CD4-positive, alpha-beta T cell treated with Interleukin-10 for 1 hour (primary cell): ENCODE measurements at regions not wholly inside any gene's neighbourhood (a gene's known extent, or its start where the extent isn't known, plus 50 kb on each side); places are given as distances from the start of the nearest gene placed in this dataset.
"Not testable (repeated sequence)": the region's sequence is repeated elsewhere in the genome, so short reads cannot be mapped to it uniquely, and the experiment has no call there.

Experiments
- DNase-seq: peaks from one replicate; pipeline ENCODE4 v3.0.0-alpha.2; 2020

GRCh38 chr4:126969360-126970235 is 663.2 kb upstream of the INTU start:
- DNase-seq = no peak

- no peak for DNase-seq
Observed at GRCh38 chr4:126973201-126973600, 659.6 kb upstream of the INTU start.

DNA sequence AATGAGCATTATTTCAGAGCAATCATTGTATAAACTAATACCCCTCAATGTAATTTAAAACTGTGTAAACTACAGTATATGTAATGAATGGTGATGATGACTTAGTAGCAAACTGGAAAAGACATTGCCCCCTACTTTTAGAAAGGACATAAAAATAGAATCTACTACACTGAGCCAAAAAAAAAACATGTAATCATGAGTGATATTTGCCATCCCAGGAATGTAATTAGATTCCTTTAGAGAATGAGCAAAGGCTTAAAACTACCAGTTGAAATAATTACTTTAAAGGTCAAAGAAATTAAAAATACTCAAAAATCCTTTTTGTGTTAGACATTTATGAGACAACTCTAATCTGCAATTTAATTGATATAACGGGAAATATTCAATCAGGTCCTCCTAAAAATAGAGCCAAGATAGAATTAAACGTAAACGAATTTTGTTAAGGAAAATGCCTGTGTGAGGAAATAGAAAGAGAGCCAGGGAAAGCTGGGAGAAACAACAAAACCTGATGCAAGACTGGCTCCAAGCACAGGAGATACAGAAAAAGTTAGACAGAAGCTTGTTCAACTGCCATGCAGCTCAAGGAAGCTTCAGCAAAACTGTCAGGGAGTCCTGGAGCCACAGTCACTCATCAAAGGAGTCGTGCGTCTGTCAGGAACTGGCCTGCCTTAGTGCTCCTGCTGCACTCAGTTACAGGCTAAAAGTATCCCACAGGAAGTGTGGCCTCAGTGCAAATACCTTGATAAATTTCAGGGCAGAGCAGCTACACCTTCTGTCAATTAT is 655.7 kb upstream of the INTU start:
- DNase-seq = no peak

- DNase-seq = no peak
Observed at GRCh38 chr4:126986005-126986404, 646.8 kb upstream of the INTU start.

- DNase-seq = no peak
Observed at GRCh38 chr4:126986828-126987227, 645.9 kb upstream of the INTU start.

DNA sequence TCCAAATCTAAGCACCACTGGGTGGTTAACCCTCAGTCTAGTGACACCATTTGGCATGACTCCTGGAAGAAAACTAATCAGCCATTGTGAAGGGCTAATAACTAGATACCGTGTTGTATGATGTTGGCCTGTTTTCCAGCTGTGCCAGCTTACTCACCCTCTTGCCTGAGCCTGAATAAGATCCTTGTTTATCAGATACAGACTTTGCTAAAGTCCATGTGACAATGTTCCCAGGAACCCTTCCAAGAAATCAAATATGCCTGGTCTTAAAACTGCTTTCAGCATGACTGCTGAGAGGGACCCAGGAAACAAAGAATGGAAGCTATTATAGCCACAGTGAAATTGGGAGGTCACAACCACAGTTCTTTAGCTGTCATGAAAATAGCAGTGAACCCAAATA is 640.8 kb upstream of the INTU start:
- no peak for DNase-seq

DNA sequence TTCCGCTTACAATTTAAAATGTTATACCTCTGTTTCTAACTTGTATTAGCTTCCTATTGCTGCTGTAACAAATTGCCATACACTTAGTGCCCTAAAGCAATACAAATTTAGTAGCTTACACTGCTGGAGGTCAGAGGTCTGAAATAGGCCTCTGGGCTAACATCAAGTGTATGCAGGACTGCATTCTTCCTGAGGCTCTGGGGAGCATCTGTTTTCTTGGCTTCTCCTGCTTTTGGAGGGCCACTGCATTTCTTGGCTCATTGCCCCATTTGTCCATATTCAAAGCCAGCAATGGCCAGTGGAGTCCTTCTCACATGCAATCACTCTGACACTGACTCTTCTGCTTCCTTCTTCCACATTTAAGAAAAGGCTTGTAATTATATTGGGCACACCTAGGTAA is 639.8 kb upstream of the INTU start:
- no peak for DNase-seq

- DNase-seq = no peak
Observed at GRCh38 chr4:126993351-126993750, 639.4 kb upstream of the INTU start.

DNA sequence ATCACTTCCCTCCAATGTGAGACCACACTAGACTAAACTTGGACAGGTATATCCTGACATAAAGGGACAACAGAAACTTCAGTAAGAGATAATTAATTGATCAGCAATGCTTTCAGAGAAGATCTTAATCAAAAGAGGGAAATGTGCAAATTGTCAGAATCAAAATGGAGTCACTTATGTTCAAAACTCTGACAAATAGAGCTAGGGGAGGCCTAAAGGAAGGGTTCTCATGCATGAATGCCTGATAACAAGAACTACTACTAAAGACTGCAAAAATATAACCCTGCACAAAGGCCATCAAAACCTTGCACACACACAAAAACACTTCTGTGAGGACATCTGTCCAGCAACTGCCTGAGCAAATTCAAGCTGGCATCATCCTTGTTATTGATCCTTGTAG is 637.5 kb upstream of the INTU start:
- no peak for DNase-seq

DNA sequence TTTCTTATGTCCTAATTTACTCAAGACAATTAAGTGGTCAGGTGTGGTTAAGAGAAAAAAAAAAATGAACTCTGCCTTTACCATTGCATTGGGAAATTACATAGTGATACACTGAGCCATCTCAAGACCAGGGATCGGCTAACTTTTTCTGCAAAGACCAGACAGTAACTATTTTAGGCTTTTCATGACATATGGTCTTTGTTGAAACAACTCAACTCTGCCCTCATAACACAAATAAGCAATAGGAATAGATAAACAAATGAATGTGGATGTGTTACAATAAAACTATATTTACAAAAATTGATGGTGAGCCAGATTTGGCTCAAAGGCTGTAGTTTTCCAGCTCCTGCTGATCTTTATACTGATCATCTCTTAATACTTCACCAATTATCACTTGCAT is 632.6 kb upstream of the INTU start:
- no peak for DNase-seq

DNA sequence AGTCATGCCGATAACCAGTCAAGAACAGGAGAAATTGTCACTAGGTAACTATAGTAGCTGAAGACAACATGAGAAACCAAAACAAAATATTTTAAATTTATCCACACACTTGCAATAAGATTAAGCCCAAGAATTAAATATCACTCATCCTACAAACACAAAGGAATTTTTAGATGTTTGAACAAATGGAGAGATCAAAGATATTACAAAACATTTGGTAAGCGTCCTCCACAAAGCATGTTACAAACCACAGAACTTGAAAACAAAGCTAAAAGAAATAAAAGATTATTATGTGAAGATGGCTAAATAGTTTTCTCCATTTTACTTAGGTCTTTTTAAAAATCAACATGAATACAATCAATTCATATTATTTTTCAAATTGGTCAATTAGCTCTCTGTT is 631.9 kb upstream of the INTU start:
- DNase-seq = no peak

GRCh38 chr4:127001933-127002332 is 630.8 kb upstream of the INTU start:
- no peak for DNase-seq

DNA sequence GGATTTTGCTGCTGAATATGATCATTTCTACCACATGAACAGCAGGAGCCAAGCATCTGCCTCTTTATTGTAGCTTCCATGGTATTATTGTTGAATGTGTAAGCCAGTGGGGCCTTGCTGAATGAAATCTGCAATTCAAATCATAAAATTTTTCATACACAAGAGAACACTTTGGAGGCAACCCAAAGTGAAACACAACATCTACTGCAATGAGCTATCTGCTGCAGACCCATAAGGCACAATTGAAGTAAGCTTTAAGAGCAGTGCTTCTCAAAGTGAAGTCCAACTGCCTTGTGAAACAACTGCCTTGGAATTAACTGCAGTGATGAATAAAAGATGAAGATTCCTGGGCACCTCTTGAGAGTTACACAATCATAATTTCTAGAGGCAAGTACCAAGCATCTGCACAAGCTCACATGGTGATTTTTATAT is 626.3 kb upstream of the INTU start:
- no peak for DNase-seq

GRCh38 chr4:127007305-127007704 is 625.5 kb upstream of the INTU start:
- DNase-seq = no peak

GRCh38 chr4:127012549-127012948 is 620.2 kb upstream of the INTU start:
- no peak for DNase-seq

DNA sequence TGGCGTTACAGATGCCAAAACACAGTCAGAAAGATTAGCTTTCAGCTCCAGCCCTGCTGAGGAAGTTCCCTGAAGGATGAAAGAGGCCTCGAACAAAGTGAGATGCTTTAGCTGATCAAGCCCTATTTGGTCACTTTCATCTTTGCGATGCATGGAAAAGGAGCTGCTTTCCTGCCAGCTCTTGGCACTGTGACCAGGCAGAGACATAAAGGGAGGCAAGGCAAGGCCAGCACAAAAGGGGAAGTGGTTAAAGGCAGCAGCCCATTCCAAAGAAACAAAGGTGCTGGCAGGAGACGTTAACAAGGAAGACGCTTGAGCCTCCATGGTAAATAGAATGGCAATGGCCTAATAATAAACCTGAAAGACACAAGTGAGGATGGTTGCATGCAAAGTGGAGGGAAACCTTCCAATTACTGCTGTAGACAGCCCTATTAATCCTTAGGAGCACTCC is 617.1 kb upstream of the INTU start:
- DNase-seq = no peak

GRCh38 chr4:127018381-127018780 is 614.4 kb upstream of the INTU start:
- DNase-seq = no peak

- DNase-seq = not testable (repeated sequence)
Observed at GRCh38 chr4:127020831-127021230, 611.9 kb upstream of the INTU start.

GRCh38 chr4:127036296-127036695 is 596.5 kb upstream of the INTU start:
- no peak for DNase-seq

GRCh38 chr4:127045861-127046260 is 586.9 kb upstream of the INTU start:
- no peak for DNase-seq

GRCh38 chr4:127047930-127048329 is 584.8 kb upstream of the INTU start:
- DNase-seq = no peak

- no peak for DNase-seq
Observed at GRCh38 chr4:127048376-127049044, 584.2 kb upstream of the INTU start.

- DNase-seq = no peak
Observed at GRCh38 chr4:127049526-127049925, 583.2 kb upstream of the INTU start.

DNA sequence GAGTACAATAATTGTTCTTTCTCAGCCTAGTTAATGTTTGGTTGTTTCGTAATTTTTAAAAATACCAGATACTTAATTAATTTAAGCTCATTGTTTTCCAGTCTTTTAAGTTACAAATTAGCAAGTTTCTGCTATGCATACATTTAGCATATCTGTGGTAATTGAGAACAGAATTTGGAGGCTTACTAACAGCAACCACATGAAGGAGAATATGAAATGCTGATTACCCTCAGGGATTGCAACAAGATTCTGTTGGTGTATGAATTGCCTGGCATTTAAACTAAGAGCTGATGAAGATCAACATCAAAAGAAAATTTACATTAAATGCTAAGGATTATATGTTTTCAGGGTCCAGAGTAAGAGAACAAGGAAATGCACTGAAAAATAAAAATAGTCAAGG is 580.0 kb upstream of the INTU start:
- no peak for DNase-seq
